OCI-LY7 (cell line): ENCODE measurements at regions not wholly inside any gene's neighbourhood (a gene's known extent, or its start where the extent isn't known, plus 50 kb on each side); places are given as distances from the start of the nearest gene placed in this dataset.

ENCODE experiments used
- BruUV-seq: library from RNA; stranded (reverse); fragments of 400-500 nt; replicated peaks from 2 replicates; lab custom pipeline; 2021; lab: Mats Ljungman, UMichigan
- CTCF ChIA-PET: fragments of 300-600 bp; sonication (Branson Sonifier 250); formaldehyde crosslinking; loops from one replicate; lab custom pipeline; 2022; ENCODE audit warnings: antibody characterized with exemption; ENCODE audit not compliant: unreplicated experiment; lab: Charles Lee
- POLR2A ChIA-PET: fragments of 300-600 bp; sonication (Branson Sonifier 250); formaldehyde crosslinking; loops from one replicate; lab custom pipeline; 2022; ENCODE audit warnings: antibody characterized with exemption; lab: Charles Lee
- DNase-seq: peaks from one replicate; pipeline ENCODE4 v3.0.0-alpha.2; 2015; ENCODE audit warnings: low spot score
- H2AFZ ChIP-seq: fragments of 200-600 bp; sonication (generic), shearing (Covaris generic); 2 replicates; pipeline ENCODE4 v1.6.1; 2014; ENCODE audit warnings: mild to moderate bottlenecking, antibody characterized with exemption, low read length, moderate library complexity
- H3K27ac ChIP-seq: fragments of 200-600 bp; sonication (generic); 2 replicates; pipeline ENCODE4 v1.5.1; 2014; ENCODE audit warnings: mixed run types, low read depth, mild to moderate bottlenecking, moderate library complexity, low read length, inconsistent platforms; ENCODE audit not compliant: poor library complexity, severe bottlenecking
- H3K36me3 ChIP-seq: fragments of 200-600 bp; sonication (generic); 2 replicates; pipeline ENCODE4 v1.6.1; 2014; ENCODE audit warnings: mild to moderate bottlenecking, antibody characterized with exemption, low read length, moderate library complexity, mixed read lengths; ENCODE audit not compliant: insufficient read depth
- H3K4me1 ChIP-seq: fragments of 200-600 bp; sonication (generic); 2 replicates; pipeline ENCODE4 v1.5.1; 2014; ENCODE audit warnings: mild to moderate bottlenecking, low read length; ENCODE audit not compliant: insufficient read depth, poor library complexity, severe bottlenecking
- H3K4me2 ChIP-seq: fragments of 200-600 bp; sonication (generic); 2 replicates; pipeline ENCODE4 v1.6.1; 2014; ENCODE audit warnings: mild to moderate bottlenecking, low read length
- H3K4me3 ChIP-seq: fragments of 200-600 bp; sonication (generic); 2 replicates; pipeline ENCODE4 v1.5.1; 2014; ENCODE audit warnings: mild to moderate bottlenecking, low read depth, low read length; ENCODE audit not compliant: poor library complexity, severe bottlenecking
- H3K79me2 ChIP-seq: fragments of 200-600 bp; sonication (generic); 2 replicates; pipeline ENCODE4 v1.6.1; 2016; ENCODE audit warnings: low read depth, mild to moderate bottlenecking, low read length, moderate library complexity, mixed read lengths; ENCODE audit not compliant: insufficient read depth
- H3K9me2 ChIP-seq: fragments of 200-600 bp; sonication (generic); 2 replicates; pipeline ENCODE4 v1.6.1; 2016; ENCODE audit warnings: mild to moderate bottlenecking, low read length, mixed read lengths; ENCODE audit not compliant: insufficient read depth
- H3K9me3 ChIP-seq: fragments of 200-600 bp; sonication (generic); 2 replicates; pipeline ENCODE4 v1.6.1; 2014; ENCODE audit warnings: mild to moderate bottlenecking, mixed run types, low read length, mixed read lengths
- H4K20me1 ChIP-seq: fragments of 200-600 bp; sonication (generic); 2 replicates; pipeline ENCODE4 v1.6.1; 2014; ENCODE audit warnings: mild to moderate bottlenecking, antibody characterized with exemption, low read length, moderate library complexity, mixed read lengths; ENCODE audit not compliant: insufficient read depth
- CTCF ChIP-seq: fragments of 200-600 bp; sonication (generic); conservative IDR thresholded peaks from 2 replicates; pipeline ENCODE4 v1.5.1; 2014; ENCODE audit warnings: mild to moderate bottlenecking, antibody characterized with exemption, low read length, moderate library complexity, mixed read lengths
- EZH2phosphoT487 ChIP-seq: fragments of 200-600 bp; sonication (generic); IDR thresholded peaks from 2 replicates; pipeline ENCODE4 v1.6.1; 2018; ENCODE audit warnings: low read depth, borderline replicate concordance, mild to moderate bottlenecking, mixed run types, antibody characterized with exemption, low read length, moderate library complexity, mixed read lengths
- intact Hi-C: fragments of 100-400 bp; cut with micrococcal nuclease; formaldehyde crosslinking; loops from one replicate; pipeline ENCODE4 v1.10.0; 2022; ENCODE audit not compliant: unreplicated experiment

- DNase-seq: no peak
- intact Hi-C loops: no loop called here
- H3K4me2 ChIP-seq: no peak overlapping the region
- H3K79me2 ChIP-seq: no peaks in the 10 kb centered on the region
- no peaks in the 10 kb centered on the region for H3K9me2 ChIP-seq
- TF ChIP-seq CTCF (no peak), EZH2phosphoT487 (no peak)
- no peak overlapping the region for H2AFZ ChIP-seq
- ChIA-PET POLR2A (interaction anchor here (1.4 kb wide), 1 partner anchor 15 kb away, joined by 6 read pairs; no protein-coding TSS in a partner anchor), CTCF (no interaction called here)
- BruUV-seq: no TSS peak
- H3K4me3 ChIP-seq: no peak overlapping the region
- no peaks in the 10 kb centered on the region for H3K9me3 ChIP-seq
- no peaks in the 10 kb centered on the region for H3K36me3 ChIP-seq
- H3K4me1 ChIP-seq: no peaks in the 10 kb centered on the region
- no peaks in the 10 kb centered on the region for H4K20me1 ChIP-seq
- no peak overlapping the region for H3K27ac ChIP-seq
Measured at GRCh38 chr4:124918559-124919122, 206.1 kb upstream of the ANKRD50 start.

- no peak overlapping the region for H3K27ac ChIP-seq
- no peak for TF ChIP-seq EZH2phosphoT487
- no peak for TF ChIP-seq CTCF
- no peaks in the 10 kb centered on the region for H3K9me2 ChIP-seq
- H2AFZ ChIP-seq: no peak overlapping the region
- no peaks in the 10 kb centered on the region for H3K4me1 ChIP-seq
- no peaks in the 10 kb centered on the region for H3K79me2 ChIP-seq
- POLR2A ChIA-PET: no interaction called here
- H3K4me2 ChIP-seq: no peak overlapping the region
- intact Hi-C loops: no loop called here
- H4K20me1 ChIP-seq: no peaks in the 10 kb centered on the region
- no peak for DNase-seq
- CTCF ChIA-PET: no interaction called here
- no TSS peak for BruUV-seq
- no peaks in the 10 kb centered on the region for H3K36me3 ChIP-seq
- no peaks in the 10 kb centered on the region for H3K9me3 ChIP-seq
- no peak overlapping the region for H3K4me3 ChIP-seq
Measured at GRCh38 chr4:124915073-124915472, 202.5 kb upstream of the ANKRD50 start.

GRCh38 chr4:124913237-124913636 is 200.7 kb upstream of the ANKRD50 start:
- Histone ChIP-seq H3K9me3 (no peaks in the 10 kb centered on the region), H3K9me2 (no peaks in the 10 kb centered on the region), H3K27ac (no peak overlapping the region), H2AFZ (no peak overlapping the region), H4K20me1 (no peaks in the 10 kb centered on the region), H3K4me1 (no peaks in the 10 kb centered on the region), H3K4me3 (no peak overlapping the region), H3K36me3 (no peaks in the 10 kb centered on the region), H3K79me2 (no peaks in the 10 kb centered on the region), H3K4me2 (no peak overlapping the region)
- no peak for DNase-seq
- intact Hi-C loops: no loop called here
- TF ChIP-seq EZH2phosphoT487 (no peak), CTCF (no peak)
- POLR2A ChIA-PET: no interaction called here
- CTCF ChIA-PET: no interaction called here
- BruUV-seq: no TSS peak
